LNCAP (cell line): ENCODE measurements at regions not wholly inside any gene's neighbourhood (a gene's known extent, or its start where the extent isn't known, plus 50 kb on each side); places are given as distances from the start of the nearest gene placed in this dataset.

Source experiments
- TF ChIP-seq, protein P1 (sequence below): fragments of 450-650 bp; IDR thresholded peaks from 2 replicates; pipeline ENCODE4 v1.5.1; 2017; ENCODE audit warnings: mild to moderate bottlenecking

DNA sequence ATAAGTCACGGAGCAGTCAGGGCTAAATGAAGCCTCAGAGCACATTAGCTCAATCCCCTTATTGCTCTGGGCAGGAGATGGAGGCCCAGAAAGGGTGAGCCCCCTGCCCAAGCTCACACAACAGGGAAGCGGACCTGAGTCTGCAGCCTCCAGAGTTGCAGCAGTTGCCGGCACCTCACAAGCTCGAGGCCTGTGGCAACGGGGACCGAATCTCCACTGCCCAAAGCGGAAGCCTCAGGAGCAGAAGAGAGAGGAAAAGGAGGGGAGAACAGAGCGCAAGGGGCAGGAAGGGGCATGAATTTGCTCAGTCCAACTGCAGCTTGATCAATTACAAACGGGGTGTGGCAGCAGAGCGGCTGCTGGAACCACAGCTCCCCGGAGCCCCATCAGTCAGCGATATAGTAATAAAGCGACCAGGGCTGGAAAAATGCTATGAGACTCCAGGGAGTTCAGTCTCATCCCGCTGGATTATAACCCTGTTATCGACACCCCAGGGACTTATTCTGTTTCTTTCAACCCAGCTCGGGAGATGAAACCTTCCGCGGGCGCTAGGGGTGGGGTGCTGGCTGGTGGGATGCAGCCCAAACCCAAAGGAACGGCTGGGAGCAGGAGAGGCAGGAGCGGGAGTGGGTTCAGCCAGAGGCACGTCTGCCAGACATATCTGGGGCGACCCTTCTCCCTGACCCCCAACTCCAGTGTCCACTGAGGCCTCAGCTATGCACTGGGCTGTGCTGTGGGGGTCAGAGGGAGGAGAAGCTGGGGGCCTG is 219.7 kb upstream of the LINGO1 start:
- TF ChIP-seq, protein P1, sequence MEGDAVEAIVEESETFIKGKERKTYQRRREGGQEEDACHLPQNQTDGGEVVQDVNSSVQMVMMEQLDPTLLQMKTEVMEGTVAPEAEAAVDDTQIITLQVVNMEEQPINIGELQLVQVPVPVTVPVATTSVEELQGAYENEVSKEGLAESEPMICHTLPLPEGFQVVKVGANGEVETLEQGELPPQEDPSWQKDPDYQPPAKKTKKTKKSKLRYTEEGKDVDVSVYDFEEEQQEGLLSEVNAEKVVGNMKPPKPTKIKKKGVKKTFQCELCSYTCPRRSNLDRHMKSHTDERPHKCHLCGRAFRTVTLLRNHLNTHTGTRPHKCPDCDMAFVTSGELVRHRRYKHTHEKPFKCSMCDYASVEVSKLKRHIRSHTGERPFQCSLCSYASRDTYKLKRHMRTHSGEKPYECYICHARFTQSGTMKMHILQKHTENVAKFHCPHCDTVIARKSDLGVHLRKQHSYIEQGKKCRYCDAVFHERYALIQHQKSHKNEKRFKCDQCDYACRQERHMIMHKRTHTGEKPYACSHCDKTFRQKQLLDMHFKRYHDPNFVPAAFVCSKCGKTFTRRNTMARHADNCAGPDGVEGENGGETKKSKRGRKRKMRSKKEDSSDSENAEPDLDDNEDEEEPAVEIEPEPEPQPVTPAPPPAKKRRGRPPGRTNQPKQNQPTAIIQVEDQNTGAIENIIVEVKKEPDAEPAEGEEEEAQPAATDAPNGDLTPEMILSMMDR, result no peak

- TF ChIP-seq, protein P1, result no peak
Observed at GRCh38 chr15:77851691-77852090, 219.0 kb upstream of the LINGO1 start.

DNA sequence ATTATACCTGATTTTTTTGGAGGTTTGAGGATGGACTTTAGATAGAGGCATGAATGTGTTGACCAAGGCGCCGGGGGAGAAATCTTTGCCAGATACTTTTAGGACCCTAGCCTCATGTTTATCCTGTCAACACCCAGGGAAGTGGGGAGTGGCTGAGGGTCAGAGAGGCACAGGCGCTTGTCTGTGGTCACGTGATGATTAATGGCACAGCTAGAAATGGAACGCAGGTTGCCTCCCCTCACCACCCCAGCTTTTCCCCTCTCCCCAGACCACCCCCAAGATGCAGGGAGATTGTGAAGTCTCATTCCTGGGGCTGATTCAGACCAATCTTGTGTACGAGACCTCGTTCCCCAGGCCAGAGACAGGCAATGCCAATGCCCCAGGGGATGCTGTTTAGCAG is 218.4 kb upstream of the LINGO1 start:
- TF ChIP-seq, protein P1, result no peak

- TF ChIP-seq, protein P1, result no peak
Observed at GRCh38 chr15:77846986-77847385, 214.3 kb upstream of the LINGO1 start.

DNA sequence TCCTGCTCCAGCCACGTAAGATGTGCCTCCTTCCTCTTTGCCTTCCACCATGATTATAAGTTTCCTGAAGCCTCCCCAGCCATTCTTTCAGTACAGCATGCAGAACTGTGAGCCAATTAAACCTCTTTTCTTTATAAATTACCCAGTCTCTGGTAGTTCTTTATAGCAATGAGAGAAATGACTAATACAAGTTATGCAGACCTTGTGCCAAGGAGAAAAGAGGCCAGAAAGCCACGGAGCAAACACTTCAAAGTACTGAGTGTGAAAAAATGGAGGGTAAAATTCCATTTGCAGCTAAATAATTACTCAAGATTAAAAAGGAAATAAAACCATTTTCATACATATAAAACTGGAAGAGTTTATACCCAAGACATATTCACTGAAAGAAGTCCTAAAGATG is 213.6 kb upstream of the LINGO1 start:
- TF ChIP-seq, protein P1, result no peak

GRCh38 chr15:77844798-77845446 is 212.2 kb upstream of the LINGO1 start:
- TF ChIP-seq, protein P1, result no peak

DNA sequence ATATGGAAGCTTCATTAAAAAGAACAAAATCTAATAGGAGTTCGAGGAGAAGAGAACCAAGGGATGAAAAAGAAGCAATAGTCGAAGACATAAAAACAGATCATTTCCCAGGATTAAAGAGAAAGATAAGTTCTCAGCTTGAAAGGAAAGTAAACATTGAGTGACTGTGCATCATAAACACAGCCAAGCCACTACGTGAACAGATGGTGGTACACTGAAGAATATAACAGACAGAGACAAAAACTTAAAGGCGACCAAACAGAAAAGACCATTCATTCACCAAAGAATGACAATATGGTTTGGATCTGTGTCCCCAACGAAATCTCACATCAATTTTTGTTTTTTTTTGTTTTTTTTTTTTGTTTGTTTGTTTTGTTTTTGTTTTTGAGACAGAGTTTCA is 210.8 kb upstream of the LINGO1 start:
- TF ChIP-seq, protein P1, result no peak
